OCI-M1 (cell line): ENCODE measurements at regions not wholly inside any gene's neighbourhood (a gene's known extent, or its start where the extent isn't known, plus 50 kb on each side); places are given as distances from the start of the nearest gene placed in this dataset.

Experiments
- DNase-seq: peaks from one replicate; lab custom pipeline; 2025; lab: John Stamatoyannopoulos, UW

DNA sequence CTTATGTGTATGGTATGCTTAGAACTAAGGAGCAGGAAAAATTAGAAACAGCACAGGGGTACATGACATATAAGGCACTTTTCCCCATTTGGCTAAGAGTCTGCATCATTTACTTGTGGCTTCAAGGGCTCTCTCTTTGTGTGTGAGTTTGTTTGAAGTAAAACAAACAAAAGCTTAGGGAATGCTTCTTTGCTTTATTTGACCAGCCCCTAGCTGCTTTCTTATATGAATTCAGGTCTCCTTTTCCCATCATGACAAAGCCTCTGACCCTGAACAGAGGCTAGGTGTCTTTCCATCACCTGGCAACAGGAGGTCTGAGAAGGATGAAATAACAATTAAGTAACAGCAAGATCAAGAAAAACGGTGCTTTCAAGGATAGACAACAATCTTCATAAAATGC lies 643.8 kb upstream of the ADGRL2 start:
- DNase-seq, result no peak

DNA sequence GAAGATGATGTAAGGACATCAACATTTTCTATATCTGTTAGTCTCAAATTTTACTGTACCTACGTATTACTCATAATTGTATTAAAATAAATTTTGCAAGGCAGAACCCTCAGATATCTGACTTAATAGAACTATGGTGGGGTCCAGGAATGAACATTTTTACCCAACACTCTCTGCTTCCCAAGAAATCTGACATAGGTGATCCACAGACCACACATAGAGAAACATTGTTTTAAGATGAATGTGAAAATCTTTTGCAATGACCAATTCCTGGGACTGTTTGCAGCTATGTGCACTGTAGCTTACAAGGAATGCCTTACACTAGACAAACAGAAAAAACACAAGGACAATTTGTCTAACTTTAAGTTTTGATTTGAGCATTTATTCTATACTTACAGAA lies 645.6 kb upstream of the ADGRL2 start:
- no peak for DNase-seq

DNA sequence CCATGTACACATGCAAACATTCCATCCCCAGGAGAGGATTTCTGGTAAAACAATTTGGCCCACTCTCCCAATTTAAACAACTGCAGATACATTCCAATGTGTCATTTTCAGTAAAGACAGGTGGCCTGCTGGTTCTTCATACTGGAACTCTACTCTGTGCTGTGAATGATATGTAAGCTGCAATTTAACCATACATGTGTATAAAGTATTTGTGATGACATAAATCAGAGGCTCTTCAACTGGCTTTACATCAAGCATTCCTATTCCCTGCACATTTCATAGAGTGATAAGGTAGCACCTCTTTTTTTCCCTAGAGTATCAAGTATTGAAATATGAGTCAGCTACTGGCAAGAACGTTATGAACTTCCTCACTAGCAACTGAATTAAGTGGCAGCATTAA lies 649.5 kb upstream of the ADGRL2 start:
- DNase-seq, result no peak

DNA sequence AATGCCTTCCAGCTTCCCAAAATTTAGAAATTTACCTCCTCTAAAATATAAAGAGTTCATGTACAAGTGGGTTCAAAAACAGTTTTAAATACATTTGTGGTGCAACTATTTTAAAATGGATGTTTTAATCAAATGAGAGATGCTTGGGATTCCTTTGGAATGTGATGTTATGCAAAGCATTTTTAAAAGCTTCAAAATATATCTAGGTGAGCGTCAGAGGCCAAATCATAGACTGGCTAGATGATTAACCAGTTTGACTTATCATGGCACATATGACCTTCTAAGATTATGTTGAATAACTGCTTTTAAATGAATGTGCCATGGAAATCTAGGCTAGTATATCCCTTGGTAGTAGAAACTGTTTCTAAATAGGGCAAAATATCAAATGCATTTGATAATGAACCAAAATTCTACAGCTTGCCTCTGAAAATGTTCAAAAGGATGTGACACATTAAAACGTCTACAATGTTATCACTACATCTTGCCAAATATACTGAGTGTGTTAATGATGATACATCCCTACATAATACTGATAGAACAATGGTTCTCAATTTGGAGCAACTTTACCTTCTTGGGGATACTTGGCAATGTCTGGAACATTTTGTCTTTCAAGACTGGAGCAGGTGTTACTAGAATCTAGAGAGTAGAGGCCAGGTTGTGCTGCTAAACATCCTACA lies 650.9 kb upstream of the ADGRL2 start:
- no peak for DNase-seq

DNA sequence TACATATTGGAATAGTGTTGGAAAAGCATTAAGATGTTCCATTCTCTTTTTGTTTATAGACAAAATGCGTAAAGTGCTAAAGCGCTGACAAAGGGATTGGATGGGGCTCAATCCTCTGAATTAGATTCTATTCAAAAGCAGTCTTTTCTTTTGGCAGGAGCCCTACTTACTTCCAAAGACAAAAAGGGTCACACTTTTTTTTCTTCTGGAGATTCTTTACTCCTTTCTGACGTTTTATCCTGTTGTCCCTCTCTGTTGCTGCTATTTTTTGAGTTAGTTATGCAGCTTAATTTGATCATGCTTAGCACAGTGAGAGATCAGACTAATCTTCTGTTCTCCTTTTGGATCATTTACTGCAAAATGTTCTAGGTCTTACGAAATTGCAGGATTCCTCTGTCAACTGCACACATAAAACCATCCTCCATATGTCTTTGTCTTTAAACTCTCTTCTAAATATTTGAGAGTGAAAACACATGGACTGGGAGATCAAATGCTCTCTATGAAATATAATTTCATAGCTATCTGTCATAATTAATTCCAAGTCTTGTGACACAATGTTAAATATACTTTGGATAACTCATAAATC lies 656.4 kb upstream of the ADGRL2 start:
- DNase-seq, result no peak

DNA sequence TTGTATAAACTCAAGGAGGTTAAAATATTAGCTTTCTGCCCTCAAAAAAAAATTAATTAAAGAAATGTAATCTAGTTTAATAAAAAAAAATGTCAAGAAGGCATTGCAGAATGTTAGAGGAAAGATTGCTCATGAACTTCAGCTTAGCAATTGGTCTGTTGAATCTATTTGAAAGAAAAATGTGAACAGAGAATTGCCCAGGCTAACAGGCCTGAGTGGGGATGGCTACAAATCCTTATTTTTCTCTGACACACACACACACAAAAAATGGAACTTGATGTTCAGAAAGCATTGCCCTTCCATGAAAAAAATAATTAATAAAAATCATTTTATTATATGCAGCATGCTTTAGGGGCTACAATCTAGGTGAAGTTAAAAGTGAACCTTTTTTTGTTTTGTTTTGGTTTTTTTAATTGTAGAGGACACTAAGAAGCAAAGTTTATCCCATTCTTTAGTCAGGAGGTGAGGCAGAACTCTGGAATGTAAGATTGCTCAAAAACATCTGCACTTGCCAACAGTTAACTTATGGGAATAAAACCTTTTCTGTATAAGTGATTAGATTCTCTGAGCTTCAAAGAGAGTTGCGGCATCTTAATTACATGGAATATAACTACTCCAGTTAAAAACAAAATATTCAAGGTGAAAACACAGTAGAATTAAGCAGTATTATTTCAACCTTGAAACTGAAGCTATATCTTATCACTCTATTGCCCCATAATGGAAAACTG lies 658.5 kb upstream of the ADGRL2 start:
- no peak for DNase-seq

DNA sequence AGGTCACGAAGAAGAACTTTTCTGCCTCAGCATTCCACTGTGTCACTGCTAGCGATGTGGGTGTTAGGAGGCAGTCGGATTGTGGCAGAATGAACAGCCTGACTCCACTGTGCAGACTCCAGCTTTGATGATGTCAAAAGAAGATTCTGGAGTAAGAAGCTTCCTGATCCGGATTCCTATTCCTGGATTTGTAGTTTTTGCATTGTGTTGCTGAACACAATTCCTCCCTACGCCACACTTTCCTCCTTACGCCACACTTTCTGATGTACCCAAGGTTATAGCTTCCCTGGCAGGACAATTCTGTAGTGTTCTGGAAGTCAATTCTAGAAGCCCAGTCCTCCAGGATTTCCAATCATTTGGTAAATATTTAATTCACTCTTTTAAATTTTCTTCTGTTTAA lies 665.2 kb upstream of the ADGRL2 start:
- DNase-seq, result no peak

DNA sequence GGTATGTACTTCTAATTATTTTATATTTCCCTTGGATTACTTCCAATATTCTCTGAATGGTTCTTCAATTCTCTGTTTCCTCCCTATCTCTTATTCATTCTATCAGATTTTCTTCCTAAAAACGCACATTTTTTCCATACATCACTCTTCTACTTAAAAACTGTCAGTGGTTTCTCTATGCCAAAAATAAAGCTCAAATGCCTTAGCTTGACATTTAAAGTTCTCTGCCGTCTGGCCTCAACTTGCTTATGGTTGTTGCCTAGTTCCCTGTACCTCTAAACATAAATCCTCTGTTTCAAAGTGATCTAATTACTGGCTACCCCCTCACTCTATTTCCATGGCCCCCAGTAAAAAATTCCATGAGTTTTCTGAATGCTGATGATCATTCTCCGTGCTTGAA lies 671.0 kb upstream of the ADGRL2 start:
- no peak for DNase-seq

DNA sequence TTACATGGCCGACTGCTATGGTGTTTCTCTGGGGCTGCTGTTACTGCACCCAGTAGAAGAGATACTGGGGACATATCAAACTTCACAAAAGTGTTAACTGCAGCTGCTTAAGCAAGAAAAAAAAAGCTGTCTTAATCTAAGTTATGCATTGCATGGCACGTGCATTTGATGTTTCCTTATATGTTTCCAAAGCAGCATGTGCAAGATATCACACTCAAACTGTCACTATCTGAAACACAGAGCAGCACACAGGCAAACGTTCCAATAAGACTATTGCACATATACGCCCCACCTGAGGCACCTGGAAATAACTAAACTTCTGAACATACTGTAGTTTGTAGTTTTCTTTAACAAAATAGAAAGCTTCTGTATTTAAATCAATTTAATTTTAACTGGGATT lies 671.4 kb upstream of the ADGRL2 start:
- no peak for DNase-seq

DNA sequence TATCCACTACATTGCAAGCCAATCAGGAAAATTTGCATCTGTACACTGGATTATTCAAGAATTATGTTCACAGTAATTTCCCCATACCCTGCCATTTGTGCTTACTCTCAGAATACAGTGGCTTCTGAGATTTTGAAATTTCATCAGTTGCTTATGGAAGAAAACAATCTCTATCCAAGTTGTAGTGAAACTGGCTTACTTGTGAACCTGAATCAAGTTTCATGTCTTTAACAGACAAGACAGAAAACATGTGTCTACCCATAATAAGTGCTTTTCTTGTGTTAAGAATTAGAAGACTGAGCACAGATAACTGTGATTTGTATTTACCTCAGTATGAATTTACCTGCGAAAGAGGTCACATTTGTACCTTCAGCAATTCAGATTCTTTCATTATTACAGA lies 672.7 kb upstream of the ADGRL2 start:
- no peak for DNase-seq

DNA sequence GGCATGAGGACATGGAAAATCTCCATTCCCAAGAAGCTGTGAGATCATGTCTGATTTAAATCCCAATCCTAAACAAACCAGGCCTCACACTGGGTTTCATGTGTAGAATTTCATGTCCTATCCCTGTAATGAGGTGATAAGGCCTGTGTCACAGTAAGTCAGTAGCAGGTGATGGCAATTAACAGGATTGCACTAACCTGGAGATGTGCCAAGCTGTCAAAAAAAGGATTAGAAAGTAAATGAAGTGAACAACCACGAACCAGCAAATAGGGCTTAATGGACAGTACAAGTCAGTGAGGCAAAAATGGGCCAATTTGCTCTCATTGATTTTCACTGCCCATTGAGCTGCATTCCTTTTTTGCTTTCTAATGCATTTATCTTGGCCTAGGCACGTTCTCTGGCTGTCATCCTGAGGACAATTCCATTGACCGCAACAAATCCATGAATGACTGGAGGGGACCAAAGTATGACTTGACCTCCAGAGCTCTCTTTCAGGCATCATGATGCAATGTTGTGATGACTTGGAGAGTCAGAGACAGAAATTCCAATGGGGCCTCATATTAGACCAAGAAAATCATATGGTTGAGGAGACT lies 673.6 kb upstream of the ADGRL2 start:
- DNase-seq, result no peak

DNA sequence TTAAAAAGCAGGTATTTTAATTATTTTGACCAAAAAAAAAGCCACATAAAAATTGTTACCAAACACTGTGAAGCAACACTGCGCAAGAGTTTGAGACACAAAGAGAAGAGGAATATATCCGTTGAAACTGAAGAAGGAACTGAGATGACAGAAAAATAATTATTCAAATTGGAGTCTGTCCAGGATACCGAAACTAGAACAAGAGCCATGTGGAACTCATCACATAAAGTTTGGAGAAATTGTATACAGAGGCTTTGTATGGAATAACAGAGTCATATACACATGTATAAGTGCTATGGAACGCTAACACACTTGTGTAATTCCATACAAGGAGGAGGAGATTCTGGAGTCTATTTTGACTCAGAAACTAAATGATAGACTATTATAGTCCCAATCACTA lies 675.1 kb upstream of the ADGRL2 start:
- no peak for DNase-seq

DNA sequence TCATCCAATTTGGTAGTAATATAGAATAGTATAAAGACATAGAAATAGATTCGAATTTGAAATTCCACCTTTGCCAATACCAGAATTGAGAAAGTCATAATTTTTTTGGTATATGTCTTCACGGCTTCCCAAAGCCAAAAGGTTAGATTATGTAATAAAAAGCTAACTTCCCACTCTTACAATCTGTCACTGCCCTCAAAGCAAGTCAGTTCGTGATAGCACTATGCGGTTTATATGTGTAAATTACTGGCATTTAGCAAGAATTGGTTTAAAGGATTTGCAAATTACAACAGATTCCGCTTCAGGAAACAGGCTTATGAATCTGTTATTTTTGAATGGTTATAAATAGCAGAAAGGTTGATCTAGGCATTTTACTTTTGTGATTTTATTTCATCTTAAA lies 679.4 kb upstream of the ADGRL2 start:
- peak; percentile 17 for DNase-seq

DNA sequence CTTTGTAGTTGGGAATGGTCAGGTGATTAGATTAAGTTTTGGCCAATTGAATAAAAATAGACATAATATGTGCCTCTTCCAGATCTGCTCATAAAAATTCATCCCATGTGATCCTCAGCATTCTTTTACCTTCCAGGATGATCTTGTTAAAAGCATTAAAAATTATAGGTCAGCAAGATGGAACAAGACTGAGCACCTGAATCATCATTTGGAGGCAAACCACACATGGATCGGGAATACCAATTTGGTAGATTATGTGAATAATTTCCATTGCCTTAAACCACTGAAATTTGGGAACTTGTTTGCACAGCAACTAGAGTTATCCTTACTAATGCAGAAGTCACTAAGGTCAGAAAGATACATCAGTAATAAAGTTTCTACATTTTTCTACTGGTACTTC lies 681.4 kb upstream of the ADGRL2 start:
- no peak for DNase-seq

DNA sequence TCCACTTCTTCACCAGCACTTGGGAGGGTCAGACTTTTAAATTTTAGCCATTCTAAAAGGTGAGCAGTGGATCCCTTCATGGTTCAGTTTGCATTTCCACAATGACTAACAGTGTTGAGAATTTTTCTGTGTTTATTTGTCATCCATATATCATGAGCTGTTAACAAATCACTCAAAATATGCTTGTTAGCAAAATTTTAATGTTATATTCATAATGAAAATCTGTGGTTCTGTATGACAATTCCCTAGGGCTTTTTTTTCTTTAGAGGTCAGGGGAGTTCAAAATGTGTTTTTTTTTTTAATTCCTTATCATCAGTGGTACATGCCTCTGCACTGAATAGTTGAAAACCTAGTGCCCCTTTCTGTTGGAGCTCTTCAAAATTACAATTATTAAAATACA lies 682.2 kb upstream of the ADGRL2 start:
- DNase-seq, result peak; percentile 10

DNA sequence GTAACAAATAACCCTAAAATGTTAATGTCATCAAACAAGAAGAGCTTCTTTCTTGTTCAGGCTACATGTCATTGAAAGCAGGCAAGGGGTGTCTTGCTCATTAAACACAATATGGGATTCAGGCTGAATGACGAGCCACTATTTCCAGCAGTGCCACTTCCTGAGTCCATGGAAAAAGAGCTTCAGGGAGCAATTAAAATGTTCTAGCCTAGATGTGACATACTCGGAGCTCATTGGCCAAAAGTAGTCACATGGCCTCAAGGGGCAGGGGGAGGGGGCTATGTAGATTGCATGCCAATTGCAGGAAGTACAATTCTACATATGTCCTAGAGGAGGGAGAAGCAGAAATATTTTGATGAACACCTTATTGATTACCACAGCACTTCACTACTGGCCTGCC lies 685.3 kb upstream of the ADGRL2 start:
- no peak for DNase-seq

DNA sequence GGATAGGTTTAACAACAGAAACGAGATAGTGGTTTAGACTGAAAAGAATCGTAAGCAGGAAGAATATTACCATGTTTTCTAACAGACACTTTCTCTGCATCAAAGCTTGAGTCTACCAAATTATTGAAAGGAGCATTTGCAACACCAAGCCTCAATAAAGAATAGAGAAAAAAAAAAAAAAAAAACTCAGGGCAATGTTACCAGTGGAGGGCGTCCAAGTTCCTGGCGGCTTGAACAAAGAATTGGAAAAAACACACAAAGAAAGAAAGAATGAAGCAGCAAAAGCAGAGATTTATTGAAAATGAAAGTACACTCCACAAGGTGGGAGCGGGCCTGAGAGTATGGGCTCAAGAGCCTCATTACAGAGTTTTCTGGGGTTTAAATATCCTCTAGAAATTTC lies 686.5 kb upstream of the ADGRL2 start:
- peak; percentile 10 for DNase-seq

DNA sequence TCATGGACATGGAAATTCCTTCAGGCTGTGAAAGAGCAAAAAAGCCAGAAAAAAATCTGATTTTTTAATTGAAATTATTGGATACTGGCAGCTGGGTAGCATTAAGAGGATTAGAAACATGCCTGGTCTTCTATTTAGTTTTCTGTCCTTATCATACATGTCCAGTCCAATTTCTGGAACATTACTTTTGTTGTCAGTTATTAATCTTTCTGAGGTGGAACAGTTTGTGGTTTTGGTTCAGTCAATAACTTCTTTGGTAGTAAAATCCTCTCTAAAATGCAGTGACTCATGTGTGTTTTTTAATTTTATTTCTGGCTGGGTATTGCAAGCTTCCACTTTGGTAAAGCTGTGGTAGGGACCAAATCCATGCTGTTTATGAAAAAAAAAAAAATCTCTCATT lies 687.0 kb upstream of the ADGRL2 start:
- peak; percentile 16 for DNase-seq

DNA sequence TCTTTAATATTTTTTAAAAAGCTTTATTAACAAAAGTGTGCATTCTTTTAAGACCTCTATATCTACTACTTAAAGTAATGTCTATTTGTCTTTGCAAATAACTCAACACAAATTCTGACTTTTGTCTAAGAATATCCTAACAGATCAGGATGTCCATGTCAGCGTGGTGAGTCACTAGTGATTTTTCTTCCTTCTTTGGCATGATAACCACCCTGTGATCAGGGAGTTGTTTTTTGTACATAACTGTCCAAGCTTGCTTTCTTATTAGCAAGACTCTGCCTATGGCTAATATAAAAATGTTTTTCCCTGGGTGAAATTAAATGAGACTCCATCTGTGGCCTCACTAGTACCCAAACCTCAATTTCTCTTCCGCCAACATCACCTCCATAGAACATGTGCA lies 688.9 kb upstream of the ADGRL2 start:
- no peak for DNase-seq

DNA sequence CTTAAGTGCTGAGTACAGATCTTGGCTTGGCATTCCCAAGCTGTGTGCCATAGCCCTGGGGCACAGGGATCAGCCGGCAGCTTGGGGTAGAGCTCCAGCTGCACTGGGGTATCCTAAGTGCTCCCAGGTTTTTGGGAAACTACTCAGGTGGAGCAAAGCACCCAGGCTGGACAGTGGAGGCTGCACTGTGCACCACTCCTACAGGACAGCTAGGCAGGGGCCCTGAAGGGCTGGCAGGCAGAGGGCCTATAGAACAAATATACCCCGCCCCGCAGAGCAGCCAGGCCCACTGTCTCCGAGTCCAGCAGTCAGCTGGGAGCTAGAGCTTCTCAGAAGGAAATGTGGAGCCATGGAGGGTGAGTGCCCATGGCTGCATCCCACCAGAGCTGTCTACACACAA lies 691.7 kb upstream of the ADGRL2 start:
- no peak for DNase-seq

DNA sequence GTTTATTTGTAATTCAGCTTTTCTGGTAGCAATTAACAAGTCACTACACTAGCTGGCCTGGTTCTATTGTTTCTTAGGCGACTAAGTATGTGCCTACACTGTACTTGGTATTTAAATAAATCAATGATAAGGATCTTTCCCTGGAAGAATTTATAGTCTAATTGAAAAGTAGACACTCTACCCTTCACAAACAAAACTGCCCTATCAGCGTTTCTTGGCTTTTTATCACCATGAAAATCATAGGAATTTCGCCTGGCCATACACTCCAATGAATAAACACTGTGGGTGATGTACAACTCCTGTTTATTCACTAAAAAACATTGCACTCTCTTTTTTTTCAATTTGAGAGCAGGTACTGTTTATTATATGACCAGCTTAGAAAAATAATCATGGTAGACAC lies 702.9 kb upstream of the ADGRL2 start:
- no peak for DNase-seq

DNA sequence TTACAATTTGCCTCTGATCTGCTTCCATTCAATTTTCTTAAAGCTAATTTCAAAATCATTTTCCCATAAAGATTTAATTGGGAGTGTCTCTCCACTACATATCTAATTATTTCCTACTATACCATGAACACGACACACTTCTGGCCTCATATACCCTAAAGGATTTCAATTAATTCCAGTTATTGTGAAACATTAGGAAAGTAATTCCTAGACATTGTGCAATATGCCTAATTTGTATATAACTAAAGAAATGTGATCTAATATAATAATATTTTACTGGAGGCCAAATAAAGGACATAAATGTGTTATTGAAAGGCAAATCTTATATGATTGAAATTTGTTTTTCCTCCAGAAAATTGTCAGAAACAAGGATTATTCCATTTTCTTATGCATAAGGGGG lies 727.2 kb upstream of the ADGRL2 start:
- DNase-seq, result no peak
